HEK293 (cell line): ENCODE measurements at regions not wholly inside any gene's neighbourhood (a gene's known extent, or its start where the extent isn't known, plus 50 kb on each side); places are given as distances from the start of the nearest gene placed in this dataset.

ENCODE experiments used
- KLF17 ChIP-seq: fragments of 450-650 bp; formaldehyde crosslinking; IDR thresholded peaks from 2 replicates; pipeline ENCODE4 v1.5.1; 2016; ENCODE audit warnings: missing biosample characterization, missing genetic modification characterization
- PRDM10 ChIP-seq: fragments of 450-650 bp; formaldehyde crosslinking; IDR thresholded peaks from 2 replicates; pipeline ENCODE4 v1.5.1; 2016; ENCODE audit warnings: missing biosample characterization, missing genetic modification characterization
- WT1 ChIP-seq: fragments of 450-650 bp; formaldehyde crosslinking; IDR thresholded peaks from 2 replicates; pipeline ENCODE4 v1.5.1; 2016; ENCODE audit warnings: missing biosample characterization, missing genetic modification characterization
- ZBTB20 ChIP-seq: fragments of 450-650 bp; formaldehyde crosslinking; IDR thresholded peaks from 2 replicates; pipeline ENCODE4 v1.5.1; 2016; ENCODE audit warnings: missing biosample characterization, missing genetic modification characterization
- ZBTB48 ChIP-seq: fragments of 450-650 bp; formaldehyde crosslinking; IDR thresholded peaks from 2 replicates; pipeline ENCODE4 v1.5.1; 2016; ENCODE audit warnings: missing biosample characterization, missing genetic modification characterization
- ZBTB6 ChIP-seq: fragments of 450-650 bp; formaldehyde crosslinking; IDR thresholded peaks from 2 replicates; pipeline ENCODE4 v1.5.1; 2017; ENCODE audit warnings: missing biosample characterization, missing genetic modification characterization
- ZFP69B ChIP-seq: fragments of 450-650 bp; formaldehyde crosslinking; IDR thresholded peaks from 2 replicates; pipeline ENCODE4 v1.5.1; 2016; ENCODE audit warnings: missing biosample characterization, missing genetic modification characterization
- ZNF341 ChIP-seq: fragments of 450-650 bp; formaldehyde crosslinking; IDR thresholded peaks from 2 replicates; pipeline ENCODE4; 2016; ENCODE audit warnings: low read depth, missing biosample characterization, missing genetic modification characterization
- ZNF391 ChIP-seq: fragments of 450-650 bp; formaldehyde crosslinking; IDR thresholded peaks from 2 replicates; pipeline ENCODE4 v1.5.1; 2016; ENCODE audit warnings: low read depth, missing biosample characterization, missing genetic modification characterization, borderline replicate concordance
- ZNF426 ChIP-seq: fragments of 450-650 bp; formaldehyde crosslinking; IDR thresholded peaks from 2 replicates; pipeline ENCODE4 v1.5.1; 2017; ENCODE audit warnings: missing biosample characterization, missing genetic modification characterization, mild to moderate bottlenecking, inconsistent platforms, moderate library complexity
- ZNF513 ChIP-seq: fragments of 450-650 bp; IDR thresholded peaks from 2 replicates; pipeline ENCODE4 v1.5.1; 2018; ENCODE audit warnings: missing biosample characterization, missing genetic modification characterization
- ZNF518A ChIP-seq: fragments of 450-650 bp; formaldehyde crosslinking; conservative IDR thresholded peaks from 2 replicates; pipeline ENCODE4 v1.5.1; 2016; ENCODE audit warnings: low read depth, missing biosample characterization, missing genetic modification characterization
- ZNF645 ChIP-seq: fragments of 450-650 bp; formaldehyde crosslinking; IDR thresholded peaks from 2 replicates; pipeline ENCODE4; 2016; ENCODE audit warnings: missing biosample characterization, missing genetic modification characterization
- ZNF677 ChIP-seq: fragments of 450-650 bp; IDR thresholded peaks from 2 replicates; pipeline ENCODE4 v1.5.0; 2018; ENCODE audit warnings: missing biosample characterization, mild to moderate bottlenecking, missing genetic modification characterization, moderate library complexity
- ZNF747 ChIP-seq: fragments of 450-650 bp; formaldehyde crosslinking; IDR thresholded peaks from 2 replicates; pipeline ENCODE4 v1.5.1; 2016; ENCODE audit warnings: missing biosample characterization, missing genetic modification characterization
- ZNF791 ChIP-seq: fragments of 450-650 bp; formaldehyde crosslinking; IDR thresholded peaks from 2 replicates; pipeline ENCODE4 v1.5.1; 2016; ENCODE audit warnings: missing biosample characterization, missing genetic modification characterization
- TF ChIP-seq, protein P1 (sequence below): fragments of 450-650 bp; formaldehyde crosslinking; IDR thresholded peaks from 2 replicates; pipeline ENCODE4 v1.5.1; 2016; ENCODE audit warnings: missing biosample characterization, missing genetic modification characterization, borderline replicate concordance
- TF ChIP-seq, protein P2 (sequence below): fragments of 450-650 bp; formaldehyde crosslinking; IDR thresholded peaks from 2 replicates; pipeline ENCODE4 v1.5.1; 2016; ENCODE audit warnings: missing biosample characterization, missing genetic modification characterization

DNA sequence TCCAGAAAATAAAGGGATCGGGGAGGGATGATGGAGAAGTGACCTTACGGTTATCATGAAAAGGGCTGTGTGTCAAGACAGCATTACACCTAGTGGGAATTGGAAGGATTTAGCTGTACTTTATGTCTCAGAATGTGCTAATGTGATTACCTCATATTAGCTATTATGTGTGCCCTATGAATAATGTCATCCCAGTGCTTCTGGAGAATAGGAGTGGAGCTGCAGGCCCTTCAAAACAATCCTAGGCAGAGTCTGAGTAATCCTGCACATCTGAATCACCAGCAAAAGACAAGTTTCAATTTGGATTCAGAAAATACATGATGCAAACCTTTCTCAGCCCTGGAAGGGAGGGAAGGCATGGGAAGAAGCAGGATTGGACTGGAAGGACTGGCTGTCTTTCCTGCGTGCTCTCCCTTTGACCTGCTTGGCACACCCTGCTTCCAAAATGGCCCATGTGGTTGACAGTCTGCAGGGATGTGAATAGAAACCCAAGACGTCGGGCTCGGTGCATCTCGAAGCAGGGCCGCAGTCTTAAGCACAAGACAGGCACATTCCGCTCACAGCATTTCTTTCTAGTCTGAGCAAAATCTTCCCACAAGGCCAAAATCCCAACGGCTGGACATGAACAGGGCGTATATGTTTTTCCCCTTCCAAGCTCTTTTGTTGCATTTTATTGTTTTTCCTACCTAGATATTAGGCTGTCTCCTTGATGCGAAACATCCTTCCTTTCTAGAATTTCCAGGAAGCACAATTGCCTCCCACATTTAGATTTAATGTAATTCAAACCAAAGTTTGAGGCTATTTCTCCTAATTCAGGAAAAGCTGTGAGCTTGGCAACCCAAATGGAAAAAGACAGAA lies 54.3 kb upstream of the TARBP1 start (continued):
- TF ChIP-seq, protein P1, sequence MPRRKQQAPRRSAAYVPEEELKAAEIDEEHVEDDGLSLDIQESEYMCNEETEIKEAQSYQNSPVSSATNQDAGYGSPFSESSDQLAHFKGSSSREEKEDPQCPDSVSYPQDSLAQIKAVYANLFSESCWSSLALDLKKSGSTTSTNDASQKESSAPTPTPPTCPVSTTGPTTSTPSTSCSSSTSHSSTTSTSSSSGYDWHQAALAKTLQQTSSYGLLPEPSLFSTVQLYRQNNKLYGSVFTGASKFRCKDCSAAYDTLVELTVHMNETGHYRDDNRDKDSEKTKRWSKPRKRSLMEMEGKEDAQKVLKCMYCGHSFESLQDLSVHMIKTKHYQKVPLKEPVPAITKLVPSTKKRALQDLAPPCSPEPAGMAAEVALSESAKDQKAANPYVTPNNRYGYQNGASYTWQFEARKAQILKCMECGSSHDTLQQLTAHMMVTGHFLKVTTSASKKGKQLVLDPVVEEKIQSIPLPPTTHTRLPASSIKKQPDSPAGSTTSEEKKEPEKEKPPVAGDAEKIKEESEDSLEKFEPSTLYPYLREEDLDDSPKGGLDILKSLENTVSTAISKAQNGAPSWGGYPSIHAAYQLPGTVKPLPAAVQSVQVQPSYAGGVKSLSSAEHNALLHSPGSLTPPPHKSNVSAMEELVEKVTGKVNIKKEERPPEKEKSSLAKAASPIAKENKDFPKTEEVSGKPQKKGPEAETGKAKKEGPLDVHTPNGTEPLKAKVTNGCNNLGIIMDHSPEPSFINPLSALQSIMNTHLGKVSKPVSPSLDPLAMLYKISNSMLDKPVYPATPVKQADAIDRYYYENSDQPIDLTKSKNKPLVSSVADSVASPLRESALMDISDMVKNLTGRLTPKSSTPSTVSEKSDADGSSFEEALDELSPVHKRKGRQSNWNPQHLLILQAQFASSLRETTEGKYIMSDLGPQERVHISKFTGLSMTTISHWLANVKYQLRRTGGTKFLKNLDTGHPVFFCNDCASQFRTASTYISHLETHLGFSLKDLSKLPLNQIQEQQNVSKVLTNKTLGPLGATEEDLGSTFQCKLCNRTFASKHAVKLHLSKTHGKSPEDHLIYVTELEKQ (tag by site-specific recombination), result peak; percentile 68; the same call in 1 of the 2 replicates
- TF ChIP-seq ZNF645 (tag by site-specific recombination), result no peak
- TF ChIP-seq ZNF391 (tag by site-specific recombination), result no peak
- peak; percentile 55; the same call in 1 of the 2 replicates for TF ChIP-seq ZBTB20
- TF ChIP-seq ZNF518A (tag by site-specific recombination), result peak; percentile 40
- TF ChIP-seq ZNF747 (tag by site-specific recombination), result no peak
- no peak for TF ChIP-seq ZNF677
- TF ChIP-seq ZBTB48 (tag by site-specific recombination), result peak; percentile 35; the same call in 1 of the 2 replicates
- peak; percentile 84 for TF ChIP-seq KLF17 (tag by site-specific recombination)
- TF ChIP-seq ZFP69B (tag by site-specific recombination), result peak; percentile 76; the same call in 1 of the 2 replicates
- TF ChIP-seq, protein P2, sequence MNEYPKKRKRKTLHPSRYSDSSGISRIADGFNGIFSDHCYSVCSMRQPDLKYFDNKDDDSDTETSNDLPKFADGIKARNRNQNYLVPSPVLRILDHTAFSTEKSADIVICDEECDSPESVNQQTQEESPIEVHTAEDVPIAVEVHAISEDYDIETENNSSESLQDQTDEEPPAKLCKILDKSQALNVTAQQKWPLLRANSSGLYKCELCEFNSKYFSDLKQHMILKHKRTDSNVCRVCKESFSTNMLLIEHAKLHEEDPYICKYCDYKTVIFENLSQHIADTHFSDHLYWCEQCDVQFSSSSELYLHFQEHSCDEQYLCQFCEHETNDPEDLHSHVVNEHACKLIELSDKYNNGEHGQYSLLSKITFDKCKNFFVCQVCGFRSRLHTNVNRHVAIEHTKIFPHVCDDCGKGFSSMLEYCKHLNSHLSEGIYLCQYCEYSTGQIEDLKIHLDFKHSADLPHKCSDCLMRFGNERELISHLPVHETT (tag by site-specific recombination), result peak; percentile 77
- TF ChIP-seq ZNF341 (tag by site-specific recombination), result no peak
- TF ChIP-seq ZNF426 (tag by site-specific recombination), result no peak
- TF ChIP-seq ZBTB6 (tag by site-specific recombination), result peak; percentile 83
- 0 out of 2 replicates have a peak, but pooled peaks have one; percentile 41 for TF ChIP-seq WT1 (tag by site-specific recombination)
- TF ChIP-seq ZNF513 (tag by site-specific recombination), result no peak
- TF ChIP-seq PRDM10, result peak; percentile 41; the same call in 1 of the 2 replicates
- TF ChIP-seq ZNF791 (tag by site-specific recombination), result no peak
